PC-3 (cell line): ENCODE measurements at regions not wholly inside any gene's neighbourhood (a gene's known extent, or its start where the extent isn't known, plus 50 kb on each side); places are given as distances from the start of the nearest gene placed in this dataset.

ENCODE experiments used
- ATAC-seq: fragments of 200-7000 bp; cut with Tn5 transposase; 2 replicates; pipeline ENCODE4 v1.9.1; 2020; ENCODE audit warnings: mild to moderate bottlenecking, moderate library complexity
- BruUV-seq: library from RNA; stranded (reverse); fragments of 400-500 nt; replicated peaks from 2 replicates; lab custom pipeline; 2021; lab: Mats Ljungman, UMichigan
- CTCF ChIA-PET: fragments of 300-600 bp; sonication (Branson Sonifier 250); formaldehyde crosslinking; loops from one replicate; lab custom pipeline; 2022; ENCODE audit warnings: antibody characterized with exemption; lab: Charles Lee
- POLR2A ChIA-PET: fragments of 300-600 bp; sonication (Branson Sonifier 250); formaldehyde crosslinking; loops from one replicate; lab custom pipeline; 2022; ENCODE audit warnings: antibody characterized with exemption; ENCODE audit not compliant: unreplicated experiment; lab: Charles Lee
- DNase-seq: peaks from one replicate; pipeline ENCODE4 v3.0.0-alpha.2; 2015
- H2AFZ ChIP-seq: fragments of 300-600 bp; sonication (generic); 2 replicates; pipeline ENCODE4 v1.6.0; 2016; ENCODE audit warnings: antibody characterized with exemption, low read length
- H3F3A ChIP-seq: fragments of 300-600 bp; sonication (generic); one replicate; pipeline ENCODE4 v1.6.0; 2017; ENCODE audit warnings: antibody characterized with exemption, low read length, control low read depth, mild to moderate bottlenecking; ENCODE audit not compliant: unreplicated experiment
- H3K27ac ChIP-seq: fragments of 300-600 bp; sonication (generic); 2 replicates; pipeline ENCODE4 v1.5.1; 2016; ENCODE audit warnings: mild to moderate bottlenecking, low read length
- H3K27me3 ChIP-seq: fragments of 300-600 bp; sonication (generic); 2 replicates; pipeline ENCODE4 v1.6.1; 2016; ENCODE audit warnings: low read length, mixed read lengths
- H3K36me3 ChIP-seq: fragments of 300-600 bp; sonication (generic); 2 replicates; pipeline ENCODE4 v1.6.1; 2016; ENCODE audit warnings: low read depth, mixed run types, low read length, mixed read lengths
- H3K4me1 ChIP-seq: fragments of 300-600 bp; sonication (generic); 2 replicates; pipeline ENCODE4 v1.5.1; 2016; ENCODE audit warnings: low read length; ENCODE audit not compliant: insufficient read depth
- H3K4me2 ChIP-seq: fragments of 300-600 bp; sonication (generic); 2 replicates; pipeline ENCODE4 v1.6.0; 2016; ENCODE audit warnings: low read length
- H3K4me3 ChIP-seq: fragments of 300-600 bp; sonication (generic); 2 replicates; pipeline ENCODE4 v1.5.1; 2016; ENCODE audit warnings: mild to moderate bottlenecking, low read length, mixed read lengths
- H3K79me2 ChIP-seq: fragments of 300-600 bp; sonication (generic); 2 replicates; pipeline ENCODE4 v1.6.1; 2017; ENCODE audit warnings: low read length, mixed read lengths
- H3K9ac ChIP-seq: fragments of 300-600 bp; sonication (generic); 2 replicates; pipeline ENCODE4 v1.6.0; 2016; ENCODE audit warnings: mild to moderate bottlenecking, low read length
- H3K9me2 ChIP-seq: fragments of 300-600 bp; sonication (generic); replicated peaks from 2 replicates; pipeline ENCODE4 v1.6.1; 2016; ENCODE audit warnings: mixed run types, low read length, mixed read lengths
- H3K9me3 ChIP-seq: fragments of 300-600 bp; sonication (generic); 2 replicates; pipeline ENCODE4 v1.6.1; 2016; ENCODE audit warnings: low read length, mixed read lengths
- H4K20me1 ChIP-seq: fragments of 300-600 bp; sonication (generic); 2 replicates; pipeline ENCODE4 v1.6.1; 2016; ENCODE audit warnings: low read length, mixed read lengths
- EZH2 ChIP-seq: fragments of 300-600 bp; sonication (generic); IDR thresholded peaks from one replicate; pipeline ENCODE4 v1.6.1; 2017; ENCODE audit warnings: antibody characterized with exemption, mild to moderate bottlenecking, low read length; ENCODE audit not compliant: unreplicated experiment
- EZH2phosphoT487 ChIP-seq: fragments of 300-600 bp; sonication (generic); IDR thresholded peaks from 2 replicates; pipeline ENCODE4 v1.6.1; 2018; ENCODE audit warnings: mild to moderate bottlenecking, antibody characterized with exemption, low read length, borderline replicate concordance
- intact Hi-C: fragments of 100-400 bp; cut with micrococcal nuclease; formaldehyde crosslinking; loops from 2 replicates; pipeline ENCODE4 v1.9.0; 2023
- TF ChIP-seq, protein P1 (sequence below): fragments of 300-600 bp; sonication (generic); conservative IDR thresholded peaks from 2 replicates; pipeline ENCODE4 v1.5.1; 2017; ENCODE audit warnings: antibody characterized with exemption, low read depth, mild to moderate bottlenecking, low read length

DNA sequence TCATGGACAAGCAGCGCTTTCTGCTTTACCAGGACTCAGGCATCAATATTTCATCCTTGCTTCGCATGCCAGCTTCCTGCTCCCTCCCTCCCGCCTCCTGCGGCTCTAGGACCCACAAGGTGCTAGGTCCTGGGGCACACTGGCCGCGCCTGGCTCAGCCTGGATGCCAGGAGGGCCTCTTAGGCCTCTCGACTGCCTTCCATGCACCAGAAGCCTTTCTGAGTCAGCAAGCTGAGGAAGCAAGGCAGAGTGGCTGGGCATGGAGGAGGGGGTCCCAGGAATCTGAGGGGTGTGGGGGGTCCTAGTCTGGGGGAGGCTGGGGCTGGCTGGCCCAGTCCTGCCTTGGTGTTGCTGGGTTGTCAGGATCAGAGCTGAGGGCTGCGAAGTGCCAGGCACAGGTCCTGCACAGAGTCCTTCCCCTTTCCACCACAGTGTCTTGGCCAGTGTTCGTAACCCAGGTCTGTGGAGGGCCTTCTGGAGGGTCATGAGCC, 61.0 kb upstream of the THY1 start:
- Histone ChIP-seq H3K9me3 (no peaks in the 10 kb centered on the region), H3K9me2 (no peaks in the 10 kb centered on the region), H3K27me3 (no peaks in the 10 kb centered on the region), H3K4me2 (no peak overlapping the region), H3K4me1 (peaks cover 10% of the 10 kb centered on the region), H3K36me3 (no peaks in the 10 kb centered on the region), H2AFZ (no peak overlapping the region), H3F3A (no peaks in the 10 kb centered on the region), H4K20me1 (no peaks in the 10 kb centered on the region), H3K79me2 (no peaks in the 10 kb centered on the region), H3K4me3 (no peak overlapping the region), H3K9ac (no peak overlapping the region), H3K27ac (no peak overlapping the region)
- TF ChIP-seq EZH2phosphoT487 (no peak), EZH2 (no peak)
- TF ChIP-seq, protein P1, sequence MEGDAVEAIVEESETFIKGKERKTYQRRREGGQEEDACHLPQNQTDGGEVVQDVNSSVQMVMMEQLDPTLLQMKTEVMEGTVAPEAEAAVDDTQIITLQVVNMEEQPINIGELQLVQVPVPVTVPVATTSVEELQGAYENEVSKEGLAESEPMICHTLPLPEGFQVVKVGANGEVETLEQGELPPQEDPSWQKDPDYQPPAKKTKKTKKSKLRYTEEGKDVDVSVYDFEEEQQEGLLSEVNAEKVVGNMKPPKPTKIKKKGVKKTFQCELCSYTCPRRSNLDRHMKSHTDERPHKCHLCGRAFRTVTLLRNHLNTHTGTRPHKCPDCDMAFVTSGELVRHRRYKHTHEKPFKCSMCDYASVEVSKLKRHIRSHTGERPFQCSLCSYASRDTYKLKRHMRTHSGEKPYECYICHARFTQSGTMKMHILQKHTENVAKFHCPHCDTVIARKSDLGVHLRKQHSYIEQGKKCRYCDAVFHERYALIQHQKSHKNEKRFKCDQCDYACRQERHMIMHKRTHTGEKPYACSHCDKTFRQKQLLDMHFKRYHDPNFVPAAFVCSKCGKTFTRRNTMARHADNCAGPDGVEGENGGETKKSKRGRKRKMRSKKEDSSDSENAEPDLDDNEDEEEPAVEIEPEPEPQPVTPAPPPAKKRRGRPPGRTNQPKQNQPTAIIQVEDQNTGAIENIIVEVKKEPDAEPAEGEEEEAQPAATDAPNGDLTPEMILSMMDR = no peak
- no peak for ATAC-seq
- intact Hi-C loops = loop anchor here (5.0 kb wide), 1 partner anchor 133 kb away; no protein-coding TSS in a partner anchor
- ChIA-PET POLR2A (interaction anchor here (0.6 kb wide), 1 partner anchor 663 kb away, joined by 3 read pairs; no protein-coding TSS in a partner anchor), CTCF (no interaction called here)
- no peak for DNase-seq
- BruUV-seq = no TSS peak

DNA sequence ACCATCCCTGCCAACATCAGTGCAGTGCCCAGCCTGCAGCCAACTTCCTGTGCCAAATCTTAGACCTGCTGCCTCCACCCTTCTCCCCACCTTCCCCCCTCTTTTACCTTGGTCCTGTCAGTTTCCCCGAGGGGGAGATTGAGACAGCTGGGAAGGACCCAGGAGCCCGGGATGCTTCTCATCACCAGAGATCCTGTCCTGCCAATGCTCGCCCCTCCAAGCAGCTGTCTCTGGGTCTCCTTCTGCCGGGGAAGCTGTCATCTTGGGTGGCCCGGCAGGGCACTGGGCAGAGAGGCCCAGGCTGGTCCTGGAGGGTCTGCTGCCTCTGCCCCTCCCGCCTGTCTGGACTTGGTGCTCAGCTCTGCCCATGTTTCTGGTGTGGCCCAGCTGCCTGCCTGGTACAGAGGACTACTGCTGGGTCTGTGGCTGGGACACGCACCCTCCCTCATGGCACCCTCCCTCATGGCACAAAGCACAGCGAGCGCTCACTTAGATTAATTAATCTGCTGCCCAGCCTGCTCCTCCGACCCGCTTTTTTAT, 60.4 kb upstream of the THY1 start:
- Histone ChIP-seq H3K4me3 (no peak overlapping the region), H3K36me3 (no peaks in the 10 kb centered on the region), H3K79me2 (no peaks in the 10 kb centered on the region), H3K4me2 (no peak overlapping the region), H3K9me2 (no peaks in the 10 kb centered on the region), H3K27me3 (no peaks in the 10 kb centered on the region), H3K27ac (no peak overlapping the region), H2AFZ (no peak overlapping the region), H3F3A (no peaks in the 10 kb centered on the region), H3K9ac (no peak overlapping the region), H4K20me1 (no peaks in the 10 kb centered on the region), H3K9me3 (no peaks in the 10 kb centered on the region), H3K4me1 (peaks cover 10% of the 10 kb centered on the region)
- intact Hi-C loops = loop anchor here (5.0 kb wide), 1 partner anchor 134 kb away; no protein-coding TSS in a partner anchor
- ChIA-PET POLR2A (interaction anchor here (0.6 kb wide), 1 partner anchor 663 kb away, joined by 3 read pairs; no protein-coding TSS in a partner anchor), CTCF (no interaction called here)
- ATAC-seq (no peak), DNase-seq (no peak)
- no peak for TF ChIP-seq EZH2phosphoT487
- TF ChIP-seq EZH2 = no peak
- TF ChIP-seq, protein P1 = no peak
- BruUV-seq = no TSS peak

DNA sequence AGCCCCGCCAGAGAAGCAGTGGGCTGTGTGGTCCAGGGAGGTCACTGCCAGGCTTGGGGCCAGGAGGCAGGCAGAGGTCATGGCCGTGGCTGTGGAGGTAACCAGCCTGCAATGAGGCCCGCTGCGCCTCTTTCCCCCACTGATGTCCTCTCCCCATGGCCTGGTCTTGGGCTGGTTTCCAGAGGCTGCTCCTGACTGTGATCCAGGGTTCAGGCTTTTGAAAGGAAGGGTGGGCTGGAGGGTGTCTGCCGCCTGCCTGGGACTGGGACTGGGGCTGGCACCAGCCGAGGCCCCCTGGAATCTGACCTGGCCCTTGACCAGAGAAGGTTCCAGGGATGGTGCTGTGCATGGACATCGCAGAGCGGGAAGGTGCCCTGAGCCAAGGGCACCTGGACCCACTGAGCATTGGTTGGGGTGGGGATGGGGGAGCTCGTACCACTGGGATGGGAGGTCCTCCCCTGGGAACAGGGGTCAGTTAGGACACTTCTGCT, 59.6 kb upstream of the THY1 start:
- Histone ChIP-seq H3K9me2 (no peaks in the 10 kb centered on the region), H3K36me3 (no peaks in the 10 kb centered on the region), H3K9ac (no peak overlapping the region), H3K79me2 (no peaks in the 10 kb centered on the region), H3K4me1 (peaks cover 10% of the 10 kb centered on the region), H3K27me3 (no peaks in the 10 kb centered on the region), H3K27ac (no peak overlapping the region), H3K4me3 (no peak overlapping the region), H2AFZ (no peak overlapping the region), H3K9me3 (no peaks in the 10 kb centered on the region), H4K20me1 (no peaks in the 10 kb centered on the region), H3F3A (no peaks in the 10 kb centered on the region), H3K4me2 (no peak overlapping the region)
- no peak for ATAC-seq
- TF ChIP-seq EZH2 (no peak), EZH2phosphoT487 (no peak)
- TF ChIP-seq, protein P1 = no peak
- BruUV-seq = no TSS peak
- POLR2A ChIA-PET = interaction anchor here (0.6 kb wide), 1 partner anchor 817 kb away, joined by 3 read pairs; no protein-coding TSS in a partner anchor
- CTCF ChIA-PET = no interaction called here
- DNase-seq = no peak
- intact Hi-C loops = loop anchor here (5.0 kb wide), 1 partner anchor 135 kb away; no protein-coding TSS in a partner anchor
